ENCODE measurements at regions not wholly inside any gene's neighbourhood (a gene's known extent, or its start where the extent isn't known, plus 50 kb on each side); places are given as distances from the start of the nearest gene placed in this dataset.
A peak's percentile ranks its signal among the peaks of the same experiment; 100 is the strongest.

GRCh38 chr4:14047840-14048239 lies 420.3 kb upstream of the BOD1L1 start:
- DNase-seq (ENCODE audit: low read depth), result no peak

- no peak for DNase-seq (ENCODE audit: low read depth)
These were observed 422.4 kb upstream of the BOD1L1 start for GRCh38 chr4:14049946-14050345.

GRCh38 chr4:14053291-14053690 lies 425.8 kb upstream of the BOD1L1 start:
- no peak for DNase-seq (ENCODE audit: low read depth)

DNA sequence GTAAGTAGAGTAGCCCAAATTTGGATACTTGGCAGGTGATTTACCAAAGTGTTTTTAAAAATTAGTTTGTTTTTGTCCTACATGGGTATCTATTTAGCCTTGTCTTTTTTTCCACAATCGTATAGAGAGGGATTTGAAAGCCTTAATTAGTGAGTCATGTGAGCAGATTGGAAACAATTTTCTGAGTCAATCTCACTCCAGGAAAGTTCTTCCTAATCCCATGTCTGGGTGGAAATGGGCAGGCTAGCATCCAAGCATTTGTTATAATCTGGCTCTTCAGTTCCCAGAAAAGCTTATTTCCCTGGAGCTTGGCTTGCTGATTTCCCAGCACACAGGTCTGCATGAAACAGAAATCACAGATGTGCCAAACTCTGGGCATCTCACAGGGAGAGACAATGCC lies 426.9 kb upstream of the BOD1L1 start:
- no peak for DNase-seq (ENCODE audit: low read depth)

GRCh38 chr4:14059006-14059405 lies 431.5 kb upstream of the BOD1L1 start:
- peak; percentile 14 for DNase-seq (ENCODE audit: low read depth)

DNA sequence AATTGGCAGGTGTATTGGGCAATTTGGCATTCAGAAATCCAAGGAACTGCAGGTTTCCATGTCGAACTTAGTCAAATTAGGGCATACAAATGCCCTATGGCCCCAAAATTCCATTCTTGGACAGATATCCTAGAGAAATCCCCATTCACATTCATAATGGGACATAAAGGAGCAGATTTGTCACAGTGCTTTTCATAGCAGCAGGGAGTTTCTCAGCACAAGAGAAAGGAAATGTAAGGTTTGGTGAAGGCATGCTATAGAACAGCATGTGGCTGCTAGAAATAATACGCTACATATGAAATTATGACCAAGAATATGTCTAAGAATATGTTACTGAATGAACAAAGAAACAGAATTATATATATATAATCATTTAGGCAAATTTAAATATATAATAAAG lies 437.5 kb upstream of the BOD1L1 start:
- no peak for DNase-seq (ENCODE audit: low read depth)

- no peak for DNase-seq (ENCODE audit: low read depth)
These were observed 437.9 kb upstream of the BOD1L1 start for GRCh38 chr4:14065406-14065805.

DNA sequence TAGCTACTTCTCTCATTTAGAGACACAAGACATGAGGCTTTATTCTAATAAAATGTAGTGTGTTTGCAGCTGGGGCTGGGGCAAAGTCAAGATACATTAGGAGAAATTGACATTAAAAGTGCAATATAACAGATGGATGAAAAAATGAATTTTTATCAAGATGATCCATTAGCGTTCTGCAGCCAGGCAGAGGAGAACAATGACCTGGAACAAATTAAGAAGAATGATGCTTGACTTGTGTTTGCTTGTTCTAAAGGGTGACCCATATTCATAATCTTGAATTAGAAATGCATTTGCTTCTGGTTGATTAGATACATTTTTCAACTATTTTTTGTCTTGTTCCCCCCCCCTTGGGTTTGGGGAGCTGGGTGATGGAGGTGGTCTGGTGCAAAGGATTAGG lies 439.5 kb upstream of the BOD1L1 start:
- no peak for DNase-seq (ENCODE audit: low read depth)

DNA sequence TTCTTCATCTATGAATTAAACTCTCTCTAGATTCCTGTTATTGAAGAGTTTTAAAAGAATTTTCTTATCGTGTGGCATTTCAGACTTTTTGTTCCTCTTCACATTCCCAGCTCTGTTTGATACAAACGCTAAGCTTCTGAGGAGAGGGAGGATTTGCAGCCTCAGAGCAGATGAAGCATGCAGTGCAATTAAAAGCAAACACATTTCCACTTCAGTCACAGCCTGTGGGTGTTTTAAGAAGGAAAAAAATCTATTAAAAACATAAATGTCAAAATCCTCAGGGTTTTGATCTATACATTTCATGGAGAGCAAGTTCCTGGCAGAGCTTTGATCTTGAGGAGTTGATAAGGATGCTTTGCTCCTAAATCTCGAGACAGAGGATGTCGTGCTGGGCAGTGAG lies 442.4 kb upstream of the BOD1L1 start:
- no peak for DNase-seq (ENCODE audit: low read depth)

DNA sequence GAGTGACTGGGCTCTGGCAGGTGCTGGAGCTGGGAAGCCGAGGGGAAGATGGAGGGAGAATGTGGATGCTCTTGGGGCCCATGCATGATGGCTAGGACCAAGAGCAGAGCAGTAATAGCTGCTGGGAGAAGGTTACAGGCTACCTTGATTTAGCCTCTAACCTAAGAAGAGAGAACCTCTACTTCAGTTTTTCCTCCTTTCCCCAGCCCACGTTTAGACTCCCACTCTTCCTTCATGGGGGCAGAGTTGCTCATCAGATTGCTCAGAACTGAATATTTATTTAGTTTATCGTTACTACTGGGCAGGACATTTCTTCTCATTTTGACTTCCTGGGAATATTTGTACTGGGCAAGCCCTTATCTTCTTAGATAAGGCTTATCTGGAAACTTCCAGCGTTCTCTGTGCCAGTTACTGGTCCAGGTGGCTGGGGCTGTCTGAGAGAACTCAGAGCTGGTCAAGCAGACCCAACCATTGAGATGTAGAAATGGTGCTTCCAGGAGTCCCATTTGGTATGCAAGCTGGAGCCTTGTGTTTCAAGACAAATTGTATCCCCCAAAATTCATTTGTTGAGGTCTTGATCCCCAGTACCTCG lies 442.9 kb upstream of the BOD1L1 start:
- DNase-seq (ENCODE audit: low read depth), result no peak

GRCh38 chr4:14072506-14072905 lies 445.0 kb upstream of the BOD1L1 start:
- no peak for DNase-seq (ENCODE audit: low read depth)

DNA sequence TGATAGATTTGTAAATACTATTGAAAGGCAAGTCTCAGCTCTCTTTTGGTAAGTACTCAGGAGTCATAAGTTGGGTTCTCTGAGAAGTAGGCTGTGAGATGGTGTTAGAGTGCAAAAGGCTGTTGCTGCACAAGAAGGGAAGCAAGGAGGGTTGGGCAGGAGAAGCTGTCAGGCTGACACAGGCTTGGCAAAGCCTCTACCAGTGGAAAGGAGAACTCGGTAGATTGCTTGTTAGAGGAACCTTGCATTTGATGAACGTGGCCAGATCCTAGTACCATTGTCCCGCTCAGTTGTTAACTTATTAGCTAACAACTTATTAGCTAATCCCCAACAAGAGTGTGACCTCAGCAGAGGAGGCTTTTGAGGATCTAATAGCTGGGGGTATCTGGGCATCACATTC lies 449.3 kb upstream of the BOD1L1 start:
- DNase-seq (ENCODE audit: low read depth), result no peak

GRCh38 chr4:14078326-14078725 lies 450.8 kb upstream of the BOD1L1 start:
- no peak for DNase-seq (ENCODE audit: low read depth)

- DNase-seq (ENCODE audit: low read depth), result no peak
These were observed 452.1 kb upstream of the BOD1L1 start for GRCh38 chr4:14079601-14080000.

GRCh38 chr4:14083150-14083549 lies 455.6 kb upstream of the BOD1L1 start:
- no peak for DNase-seq (ENCODE audit: low read depth)

DNA sequence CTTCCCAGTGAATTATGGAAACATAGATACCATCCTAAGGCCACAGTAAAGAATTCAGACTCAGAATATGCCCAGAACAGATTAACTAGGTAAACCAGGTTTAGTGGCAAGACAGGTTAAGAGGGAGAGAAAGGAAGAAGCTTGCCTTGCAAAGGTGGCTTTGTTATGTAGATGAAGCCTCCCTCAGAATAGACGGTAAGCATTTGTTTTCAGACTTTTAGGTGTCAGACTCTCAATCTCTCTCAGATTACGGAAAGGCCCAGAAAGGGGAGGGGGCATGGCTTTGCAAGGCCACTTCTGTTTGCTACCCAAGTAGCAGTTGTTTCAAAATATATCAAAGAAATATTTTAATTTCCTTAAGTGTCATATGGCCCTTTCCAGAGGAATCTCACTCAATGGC lies 457.1 kb upstream of the BOD1L1 start:
- DNase-seq (ENCODE audit: low read depth), result no peak

- DNase-seq (ENCODE audit: low read depth), result no peak
These were observed 459.9 kb upstream of the BOD1L1 start for GRCh38 chr4:14087459-14087858.

GRCh38 chr4:14087921-14088320 lies 460.4 kb upstream of the BOD1L1 start:
- no peak for DNase-seq (ENCODE audit: low read depth)

- no peak for DNase-seq (ENCODE audit: low read depth)
These were observed 464.0 kb upstream of the BOD1L1 start for GRCh38 chr4:14091531-14091930.

GRCh38 chr4:14091966-14092365 lies 464.4 kb upstream of the BOD1L1 start:
- peak; percentile 10 for DNase-seq (ENCODE audit: low read depth)

DNA sequence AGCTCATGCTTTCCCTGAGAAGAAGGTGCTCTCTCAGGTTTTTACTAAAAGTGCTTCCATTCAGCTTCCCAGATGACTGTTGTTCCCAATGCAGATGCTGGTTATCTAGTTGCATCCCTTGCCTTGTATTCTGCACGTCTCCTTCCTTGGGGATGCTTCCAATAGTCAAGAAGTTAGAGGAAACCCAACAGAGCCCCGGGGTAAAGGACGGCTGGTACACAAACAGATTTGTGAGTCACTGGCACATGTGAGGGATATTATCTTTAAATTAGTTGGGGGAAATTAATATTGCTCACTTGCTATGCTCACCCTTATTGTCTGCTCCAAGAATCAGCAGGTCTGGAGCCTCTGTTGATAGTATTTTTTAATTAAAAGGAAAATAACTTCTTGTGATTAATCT lies 465.2 kb upstream of the BOD1L1 start:
- no peak for DNase-seq (ENCODE audit: low read depth)

DNA sequence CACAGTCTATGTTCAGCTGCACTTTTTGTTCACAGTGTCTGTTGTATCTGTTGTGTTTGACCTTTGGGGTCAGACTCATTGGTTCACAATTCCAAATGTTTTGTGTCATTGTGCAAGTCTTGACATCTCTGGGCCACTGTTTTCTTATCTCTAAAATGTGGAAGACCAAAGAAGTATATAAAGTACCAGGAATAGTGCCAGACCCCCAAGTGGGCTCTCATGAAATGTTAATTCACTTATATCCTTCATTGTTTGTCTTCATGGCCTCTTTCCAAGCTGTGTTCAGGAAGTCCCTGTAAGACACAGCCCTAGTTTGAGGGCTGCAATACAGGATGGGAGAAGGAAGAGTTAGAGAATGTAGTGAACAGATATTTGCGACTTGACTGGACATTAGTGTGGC lies 468.3 kb upstream of the BOD1L1 start:
- no peak for DNase-seq (ENCODE audit: low read depth)

DNA sequence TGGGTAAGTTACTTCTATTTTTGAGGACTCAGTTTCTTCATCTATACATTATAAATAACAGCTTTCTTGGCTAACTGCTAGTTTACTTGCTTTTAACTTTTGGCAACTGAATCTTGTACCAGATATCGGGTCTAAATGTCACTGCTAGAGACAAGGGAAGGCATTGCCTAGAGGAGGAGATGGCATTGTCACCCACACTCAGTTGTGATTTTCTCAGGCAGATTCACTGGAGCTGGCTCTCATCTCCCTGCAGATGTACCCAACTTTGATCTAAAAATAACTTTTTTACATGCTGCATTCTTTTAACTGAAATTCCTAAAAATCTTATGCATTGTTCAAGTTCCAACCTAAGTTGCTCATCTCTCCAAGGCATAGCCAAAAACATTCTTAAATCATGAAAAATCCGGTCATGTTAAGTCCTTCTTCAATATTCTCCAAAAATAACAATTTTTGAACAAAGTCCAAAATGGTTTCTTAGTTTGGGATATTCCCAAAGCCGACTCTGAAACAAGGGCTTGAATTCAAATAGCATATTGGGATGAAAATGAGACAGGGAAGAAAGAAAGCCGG lies 469.0 kb upstream of the BOD1L1 start:
- DNase-seq (ENCODE audit: low read depth), result peak; percentile 56

DNA sequence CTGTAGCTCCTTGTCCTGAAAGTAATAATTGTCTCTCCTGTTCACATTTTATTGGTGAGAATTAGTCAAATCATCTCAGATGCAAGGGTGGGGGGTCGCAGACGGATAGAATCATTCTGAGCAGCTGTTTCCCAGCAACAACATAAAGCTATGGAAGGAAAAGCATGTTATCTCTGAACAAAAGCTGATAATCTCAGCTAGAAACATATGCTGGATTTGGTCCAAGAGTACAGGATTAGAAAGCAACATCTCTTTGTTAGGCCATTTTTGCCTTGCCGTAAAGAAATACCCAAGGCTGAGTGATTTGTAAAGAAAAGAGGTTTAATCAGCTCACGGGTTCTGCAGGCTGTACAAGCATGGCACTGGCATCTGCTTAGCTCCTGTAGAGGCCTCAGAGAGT lies 472.8 kb upstream of the BOD1L1 start:
- no peak for DNase-seq (ENCODE audit: low read depth)

DNA sequence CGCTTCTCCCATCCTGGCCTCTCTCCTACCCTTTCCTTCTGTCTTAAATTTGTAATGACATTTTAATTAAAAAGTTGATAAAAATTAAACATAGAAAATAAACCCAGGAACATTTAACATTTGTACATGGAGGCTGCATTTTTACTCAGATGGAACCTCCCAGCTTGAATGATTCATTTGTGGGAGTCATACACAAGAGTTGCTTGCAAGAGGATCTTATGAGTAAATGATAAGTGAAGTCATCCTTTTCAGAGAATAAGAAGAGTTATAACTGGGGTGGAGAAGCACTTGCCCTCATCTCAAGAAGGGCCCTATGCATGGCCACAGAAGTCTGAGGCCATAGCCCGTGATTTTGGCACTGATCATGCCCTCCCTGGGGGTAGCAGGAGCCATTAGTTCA lies 482.9 kb upstream of the BOD1L1 start:
- peak; percentile 43 for DNase-seq (ENCODE audit: low read depth)

Data from non-pigmented ciliary epithelial cell (primary cell).